ENCODE measurements at regions not wholly inside any gene's neighbourhood (a gene's known extent, or its start where the extent isn't known, plus 50 kb on each side); places are given as distances from the start of the nearest gene placed in this dataset.

DNA sequence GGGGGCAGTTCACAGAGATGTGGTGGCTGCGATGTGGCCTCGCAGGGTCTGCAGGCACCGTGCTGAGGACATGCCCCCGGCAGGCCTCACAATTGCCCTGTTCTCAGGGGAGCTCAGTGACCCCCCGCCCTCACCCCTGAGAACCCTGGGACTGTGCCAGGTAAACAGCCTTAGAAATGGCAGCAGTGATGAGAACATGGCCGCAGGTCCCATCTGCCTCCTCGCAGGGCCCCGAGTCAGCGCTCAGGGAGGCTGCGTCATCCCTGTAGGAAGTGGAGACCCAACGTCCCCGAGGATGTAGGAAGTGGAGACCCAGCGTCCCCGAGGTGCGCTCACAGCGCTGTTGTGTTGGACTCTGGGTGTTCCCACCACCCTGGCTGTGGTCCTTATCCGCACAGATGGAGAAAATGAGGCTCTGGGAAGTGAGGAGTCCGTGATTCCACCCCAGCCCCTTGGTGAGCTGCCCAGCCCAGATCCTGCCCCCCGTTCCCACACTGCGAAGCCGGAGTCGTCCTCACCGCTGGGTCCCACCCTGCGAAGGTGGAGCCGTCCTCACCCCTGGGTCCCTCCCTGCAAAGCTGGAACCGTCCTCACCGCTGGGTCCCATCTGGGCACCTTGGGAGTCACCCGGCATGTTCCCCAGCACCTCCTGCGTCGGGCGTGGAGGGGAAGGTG lies 1086.8 kb downstream of the BRD1 start:
- TF ChIP-seq, protein P1, sequence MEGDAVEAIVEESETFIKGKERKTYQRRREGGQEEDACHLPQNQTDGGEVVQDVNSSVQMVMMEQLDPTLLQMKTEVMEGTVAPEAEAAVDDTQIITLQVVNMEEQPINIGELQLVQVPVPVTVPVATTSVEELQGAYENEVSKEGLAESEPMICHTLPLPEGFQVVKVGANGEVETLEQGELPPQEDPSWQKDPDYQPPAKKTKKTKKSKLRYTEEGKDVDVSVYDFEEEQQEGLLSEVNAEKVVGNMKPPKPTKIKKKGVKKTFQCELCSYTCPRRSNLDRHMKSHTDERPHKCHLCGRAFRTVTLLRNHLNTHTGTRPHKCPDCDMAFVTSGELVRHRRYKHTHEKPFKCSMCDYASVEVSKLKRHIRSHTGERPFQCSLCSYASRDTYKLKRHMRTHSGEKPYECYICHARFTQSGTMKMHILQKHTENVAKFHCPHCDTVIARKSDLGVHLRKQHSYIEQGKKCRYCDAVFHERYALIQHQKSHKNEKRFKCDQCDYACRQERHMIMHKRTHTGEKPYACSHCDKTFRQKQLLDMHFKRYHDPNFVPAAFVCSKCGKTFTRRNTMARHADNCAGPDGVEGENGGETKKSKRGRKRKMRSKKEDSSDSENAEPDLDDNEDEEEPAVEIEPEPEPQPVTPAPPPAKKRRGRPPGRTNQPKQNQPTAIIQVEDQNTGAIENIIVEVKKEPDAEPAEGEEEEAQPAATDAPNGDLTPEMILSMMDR (IDR thresholded peaks at IDR 0.05) = no peak
- DNase-seq (ENCODE audit: low spot score) = no peak
- no peak for ATAC-seq (ENCODE audit: low FRiP score)

DNA sequence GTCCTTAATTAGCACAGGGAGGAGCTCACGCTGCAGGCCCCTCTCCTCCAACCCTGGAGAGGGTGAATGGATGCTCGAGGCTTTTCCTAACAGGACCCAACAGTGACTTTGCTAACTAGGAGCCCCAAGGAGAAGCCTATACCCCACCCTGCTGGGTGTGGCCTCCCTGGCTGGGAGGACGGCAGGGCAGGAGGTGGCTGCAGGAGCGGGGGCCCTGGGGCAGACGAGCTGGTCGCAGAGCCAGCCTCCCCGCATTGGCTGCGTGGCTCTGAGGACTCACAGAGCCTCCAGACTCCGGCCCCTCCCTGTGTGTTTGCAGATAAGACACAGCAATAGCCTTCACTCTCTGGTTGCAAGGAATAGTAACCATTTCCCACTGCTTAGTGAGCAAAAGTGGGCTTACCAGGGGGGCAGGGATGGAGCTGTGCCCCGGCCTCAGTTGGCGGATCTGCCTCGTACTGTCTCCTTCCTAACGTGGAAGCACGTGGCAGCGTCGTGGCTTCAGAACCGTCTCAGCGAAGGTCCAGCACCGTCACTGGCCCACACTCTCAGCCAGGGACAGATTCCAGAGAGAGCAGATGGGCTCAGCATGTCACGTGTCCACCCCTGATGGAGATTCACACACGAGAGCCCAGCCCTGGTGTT lies 1087.5 kb downstream of the BRD1 start:
- TF ChIP-seq, protein P1 (IDR thresholded peaks at IDR 0.05) = no peak
- DNase-seq (ENCODE audit: low spot score) = no peak
- no peak for ATAC-seq (ENCODE audit: low FRiP score)

DNA sequence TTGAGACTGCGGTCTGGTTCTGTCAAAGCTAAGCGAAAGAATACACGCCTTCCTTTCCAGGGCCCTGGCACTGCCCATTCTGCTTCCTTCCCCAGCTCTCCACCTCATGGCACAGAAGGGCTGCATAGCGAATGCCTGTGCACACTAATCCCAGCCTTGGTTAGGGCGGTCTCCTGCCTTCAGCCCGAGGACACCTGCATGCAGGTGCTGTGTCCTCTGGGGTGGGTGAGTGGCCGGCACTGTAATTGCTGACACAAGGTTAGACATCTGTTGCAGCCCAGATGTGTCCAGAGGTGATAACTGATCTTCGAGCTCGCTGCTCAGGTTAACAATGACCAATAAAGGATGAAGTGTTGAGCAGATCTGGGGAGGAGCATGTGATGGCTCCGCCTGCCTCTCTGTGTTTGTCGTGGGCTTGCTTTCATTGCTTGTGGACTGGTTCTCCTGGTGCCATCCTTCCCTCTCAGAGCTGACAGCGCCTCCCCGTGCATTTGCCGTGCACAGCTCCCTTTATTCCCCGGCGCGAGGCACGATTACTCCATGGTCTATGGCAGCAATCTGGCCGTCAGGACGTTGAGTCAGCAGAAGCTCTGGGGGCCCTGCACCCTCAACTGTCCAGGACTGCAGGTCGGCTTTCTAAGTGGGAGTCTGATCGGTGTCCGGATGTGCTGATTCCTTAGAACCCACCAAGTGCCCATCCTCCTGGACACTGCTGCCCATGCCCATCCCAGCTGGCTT lies 1088.2 kb downstream of the BRD1 start:
- TF ChIP-seq, protein P1 (IDR thresholded peaks at IDR 0.05) = no peak
- DNase-seq (ENCODE audit: low spot score) (no peak), ATAC-seq (ENCODE audit: low FRiP score) (no peak)

DNA sequence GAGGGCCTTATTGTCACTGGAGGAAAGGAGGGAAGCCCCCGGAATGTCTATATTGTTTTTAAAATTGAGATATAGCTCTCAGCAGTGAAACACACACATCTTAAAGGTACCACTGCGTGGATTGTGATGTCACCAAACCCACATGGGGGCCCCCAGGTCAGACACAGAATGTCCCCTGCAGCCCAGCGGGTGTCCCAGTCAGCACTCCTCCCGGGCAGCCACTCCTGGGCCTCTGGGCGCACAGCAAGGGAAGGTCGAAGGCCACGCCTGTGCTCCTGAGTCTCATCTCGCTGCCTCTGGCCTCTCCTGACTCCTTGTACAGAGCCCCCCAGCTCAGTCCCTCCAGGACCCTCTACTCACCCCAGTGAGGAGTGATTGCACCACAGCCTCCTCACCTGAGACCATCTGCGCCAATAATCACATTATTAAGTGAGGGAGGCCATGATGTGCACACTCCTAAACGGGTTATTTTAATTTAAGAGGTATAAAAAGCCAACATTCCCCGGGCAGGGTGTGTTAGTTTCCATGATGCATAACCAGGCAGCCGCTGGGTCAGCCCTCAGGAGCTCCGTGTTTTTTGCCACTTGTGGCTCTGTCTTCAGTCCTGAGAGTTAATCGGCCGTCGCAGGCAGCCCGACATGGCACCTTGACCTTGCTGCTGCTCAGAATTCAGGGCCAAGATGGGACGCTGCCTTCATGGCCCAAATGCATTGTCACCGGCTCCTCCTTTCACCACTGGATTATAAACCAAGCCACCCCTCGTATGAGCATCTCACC lies 1089.3 kb downstream of the BRD1 start:
- TF ChIP-seq, protein P1 (IDR thresholded peaks at IDR 0.05) = no peak
- DNase-seq (ENCODE audit: low spot score) (no peak), ATAC-seq (ENCODE audit: low FRiP score) (no peak)

DNA sequence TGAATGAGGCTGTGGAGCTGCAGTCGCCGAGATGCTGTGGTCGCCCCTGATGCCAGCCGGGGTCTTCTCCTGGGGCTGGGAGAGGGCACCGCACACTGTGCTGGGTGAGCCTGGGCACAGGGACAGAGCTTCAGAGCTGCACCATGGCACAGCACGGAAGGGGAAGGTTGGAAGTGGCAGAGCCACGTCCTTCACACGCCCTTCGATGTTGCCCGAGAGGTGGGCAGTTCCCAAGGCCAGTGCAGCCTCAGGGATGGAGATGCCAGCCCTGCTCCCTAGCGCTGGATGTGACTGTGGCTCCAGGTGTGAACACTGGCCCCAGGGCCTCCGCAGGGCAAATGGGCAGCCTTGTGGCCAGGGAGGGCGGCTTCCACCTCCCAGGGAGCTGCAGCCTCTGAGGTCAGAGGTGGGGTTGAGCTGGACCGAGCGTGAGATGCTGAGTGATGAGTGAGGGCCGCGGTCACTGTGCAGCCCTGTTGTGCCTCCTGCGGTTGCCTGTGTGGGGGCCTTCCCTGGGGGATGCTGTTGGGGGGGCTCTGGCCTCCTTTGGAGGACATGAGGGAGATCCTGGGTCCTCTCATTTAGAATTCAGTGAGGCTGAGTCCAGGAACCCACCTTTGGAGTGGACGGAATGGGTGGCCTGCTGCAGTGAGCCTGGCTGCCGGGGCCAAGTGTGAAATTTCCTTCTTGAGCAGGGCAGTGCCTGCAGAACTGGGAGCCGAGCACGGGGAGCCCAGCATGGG lies 1090.0 kb downstream of the BRD1 start:
- DNase-seq (ENCODE audit: low spot score) = no peak

More for the DNA sequence above, 1090.0 kb downstream of the BRD1 start:
- ATAC-seq (ENCODE audit: low FRiP score) = no peak
- TF ChIP-seq, protein P1 (IDR thresholded peaks at IDR 0.05) = no peak

Measured in omental fat pad (tissue), 3 donors.